ENCODE measurements at regions not wholly inside any gene's neighbourhood (a gene's known extent, or its start where the extent isn't known, plus 50 kb on each side); places are given as distances from the start of the nearest gene placed in this dataset.
"Not testable (repeated sequence)": the region's sequence is repeated elsewhere in the genome, so short reads cannot be mapped to it uniquely, and the experiment has no call there.

DNA sequence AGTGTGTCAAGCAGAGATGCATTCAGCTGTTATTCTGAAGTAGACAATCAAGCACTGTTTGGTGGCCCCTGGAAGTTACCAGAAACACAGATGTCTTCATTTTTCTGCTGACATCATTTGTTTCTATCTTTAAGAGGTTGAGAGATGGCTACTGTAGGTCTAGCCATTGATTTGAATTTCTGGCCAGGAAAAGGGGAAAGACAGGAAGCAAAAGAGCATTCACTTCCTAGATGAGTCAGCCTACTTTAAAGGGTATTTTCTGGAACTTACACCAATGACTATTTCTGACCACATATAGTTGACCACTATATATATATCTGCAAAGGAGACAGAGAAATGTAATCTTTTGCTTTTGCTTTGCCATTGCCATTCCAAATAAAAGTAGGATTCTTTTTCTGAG is 900.1 kb upstream of the SOX11 start:
- H3K4me3 ChIP-seq (ENCODE audit: low read depth, low read length), result no peak overlapping the region
- DNase-seq (ENCODE audit: low read depth, low spot score), result no peak

DNA sequence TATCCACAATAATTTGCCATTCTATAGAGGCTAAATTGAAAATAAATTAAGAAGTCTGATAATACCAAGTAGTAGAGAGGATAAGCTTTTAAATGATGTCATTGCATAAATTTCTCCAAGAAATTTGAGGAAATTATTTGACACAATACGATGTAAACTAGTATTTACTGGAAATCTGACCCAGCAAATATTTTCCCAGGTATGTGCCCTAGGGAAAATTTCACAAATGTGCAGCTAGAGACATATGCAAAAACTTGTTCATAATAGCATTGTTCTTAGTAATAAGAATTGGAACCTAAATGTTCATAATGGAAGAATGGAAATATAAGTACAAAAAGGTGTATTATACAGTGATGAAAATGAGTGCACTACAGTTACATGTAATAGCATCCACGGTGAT is 888.8 kb upstream of the SOX11 start:
- TF ChIP-seq, protein P1, sequence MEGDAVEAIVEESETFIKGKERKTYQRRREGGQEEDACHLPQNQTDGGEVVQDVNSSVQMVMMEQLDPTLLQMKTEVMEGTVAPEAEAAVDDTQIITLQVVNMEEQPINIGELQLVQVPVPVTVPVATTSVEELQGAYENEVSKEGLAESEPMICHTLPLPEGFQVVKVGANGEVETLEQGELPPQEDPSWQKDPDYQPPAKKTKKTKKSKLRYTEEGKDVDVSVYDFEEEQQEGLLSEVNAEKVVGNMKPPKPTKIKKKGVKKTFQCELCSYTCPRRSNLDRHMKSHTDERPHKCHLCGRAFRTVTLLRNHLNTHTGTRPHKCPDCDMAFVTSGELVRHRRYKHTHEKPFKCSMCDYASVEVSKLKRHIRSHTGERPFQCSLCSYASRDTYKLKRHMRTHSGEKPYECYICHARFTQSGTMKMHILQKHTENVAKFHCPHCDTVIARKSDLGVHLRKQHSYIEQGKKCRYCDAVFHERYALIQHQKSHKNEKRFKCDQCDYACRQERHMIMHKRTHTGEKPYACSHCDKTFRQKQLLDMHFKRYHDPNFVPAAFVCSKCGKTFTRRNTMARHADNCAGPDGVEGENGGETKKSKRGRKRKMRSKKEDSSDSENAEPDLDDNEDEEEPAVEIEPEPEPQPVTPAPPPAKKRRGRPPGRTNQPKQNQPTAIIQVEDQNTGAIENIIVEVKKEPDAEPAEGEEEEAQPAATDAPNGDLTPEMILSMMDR (IDR thresholded peaks at IDR 0.05; ENCODE audit: low read depth, low read length), result no peak
- H3K4me3 ChIP-seq (ENCODE audit: low read depth, low read length), result no peak overlapping the region
- no peak for DNase-seq (ENCODE audit: low read depth, low spot score)
- in situ Hi-C loops (cut with HindIII; ENCODE audit: low sequenced_read_pairs), result no loop called here

More for the DNA sequence above, 900.1 kb upstream of the SOX11 start:
- in situ Hi-C loops (cut with HindIII; ENCODE audit: low sequenced_read_pairs), result no loop called here
- TF ChIP-seq, protein P1 (IDR thresholded peaks at IDR 0.05; ENCODE audit: low read depth, low read length), result no peak

DNA sequence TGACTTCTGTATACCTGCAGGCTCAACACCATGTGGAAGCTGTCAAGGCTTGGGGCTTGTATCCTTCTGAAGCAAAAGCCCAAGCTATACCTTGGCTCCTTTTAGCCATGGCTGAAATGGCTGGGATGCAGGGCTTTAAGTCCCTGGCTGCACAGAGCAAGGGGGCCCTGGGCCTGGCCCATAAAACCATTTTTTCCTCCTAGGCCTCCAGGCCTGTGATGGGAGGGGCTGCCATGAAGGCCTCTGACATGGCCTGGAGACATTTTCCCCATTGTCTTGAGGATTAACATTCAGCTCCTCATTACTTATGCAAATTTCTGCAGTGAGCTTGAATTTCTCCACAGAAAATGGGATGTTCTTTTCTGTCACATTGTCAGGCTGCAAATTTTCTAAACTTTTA is 878.0 kb upstream of the SOX11 start:
- DNase-seq (ENCODE audit: low read depth, low spot score); in situ Hi-C loops (cut with HindIII; ENCODE audit: low sequenced_read_pairs); H3K4me3 ChIP-seq (ENCODE audit: low read depth, low read length): not testable (repeated sequence)

DNA sequence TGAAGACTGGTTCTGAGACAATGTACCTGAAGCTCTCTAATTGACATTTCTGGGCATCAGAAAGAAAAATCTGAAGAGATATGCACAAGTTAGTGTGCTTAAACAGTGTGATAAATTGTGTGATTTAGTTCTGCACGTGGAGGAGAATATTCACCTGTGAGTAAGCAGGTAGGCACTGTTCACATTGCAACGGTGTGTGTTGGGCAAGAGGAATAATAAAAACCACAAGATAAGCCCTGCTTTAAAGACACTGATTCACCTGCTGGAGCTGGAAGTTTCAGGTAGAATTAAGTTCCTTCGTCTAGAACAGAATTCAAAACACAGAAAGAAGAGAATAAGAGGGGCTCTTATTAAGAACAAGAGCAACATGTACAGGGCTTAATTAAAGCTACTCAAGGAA is 864.3 kb upstream of the SOX11 start:
- TF ChIP-seq, protein P1 (IDR thresholded peaks at IDR 0.05; ENCODE audit: low read depth, low read length), result no peak
- H3K4me3 ChIP-seq (ENCODE audit: low read depth, low read length), result no peak overlapping the region
- DNase-seq (ENCODE audit: low read depth, low spot score), result no peak
- in situ Hi-C loops (cut with HindIII; ENCODE audit: low sequenced_read_pairs), result no loop called here

DNA sequence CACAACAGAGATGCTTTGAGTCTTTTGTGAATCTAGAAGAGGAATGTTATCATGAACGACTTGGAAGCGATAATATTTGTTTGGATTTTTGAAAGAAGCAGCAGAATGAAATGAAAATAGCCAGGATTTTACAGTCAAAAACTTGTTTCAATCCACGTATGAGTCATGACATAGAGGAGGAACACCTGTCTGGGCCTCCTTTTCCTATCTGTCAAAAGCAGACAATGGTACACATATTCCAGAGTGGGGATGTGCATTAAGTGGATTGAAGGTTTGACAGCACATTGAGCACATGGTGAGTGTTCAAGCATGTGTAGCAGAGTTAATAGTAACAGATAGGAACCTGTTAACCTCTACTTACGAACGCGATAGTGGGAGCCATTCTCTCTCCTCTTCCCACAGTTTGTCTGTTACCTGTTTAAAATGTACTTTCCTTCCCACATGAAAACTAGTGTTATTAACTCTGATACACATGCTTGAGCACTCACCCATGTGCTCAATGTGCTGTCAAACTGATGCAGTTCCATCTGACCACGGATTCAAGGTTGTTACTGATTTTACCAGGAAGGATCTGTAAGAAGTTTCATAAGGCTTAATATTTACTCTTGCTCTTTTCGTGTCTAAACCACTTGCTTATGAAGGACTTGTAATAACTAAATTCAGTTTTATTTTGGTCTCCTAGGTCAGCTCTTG is 863.4 kb upstream of the SOX11 start:
- TF ChIP-seq, protein P1 (IDR thresholded peaks at IDR 0.05; ENCODE audit: low read depth, low read length), result no peak

DNA sequence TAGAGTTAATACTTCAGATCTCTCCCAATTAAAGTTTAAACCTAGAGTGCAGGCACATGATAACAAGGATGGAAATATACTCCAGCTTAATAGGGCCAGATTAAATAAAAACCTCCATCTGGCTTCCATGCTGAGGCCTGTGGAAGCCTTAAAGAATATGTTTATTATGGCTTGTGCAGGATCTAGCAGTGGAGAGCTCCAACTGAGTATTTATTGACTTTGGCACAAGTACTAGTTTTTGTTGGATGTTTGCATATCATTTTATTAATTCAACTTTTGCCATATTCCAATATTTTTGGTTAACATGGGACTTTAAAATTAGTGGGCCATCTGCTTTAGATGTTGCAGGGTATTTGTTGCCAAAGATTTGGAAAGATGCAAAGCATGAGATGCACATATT is 860.4 kb upstream of the SOX11 start:
- no peak overlapping the region for H3K4me3 ChIP-seq (ENCODE audit: low read depth, low read length)
- in situ Hi-C loops (cut with HindIII; ENCODE audit: low sequenced_read_pairs), result no loop called here
- TF ChIP-seq, protein P1 (IDR thresholded peaks at IDR 0.05; ENCODE audit: low read depth, low read length), result no peak
- DNase-seq (ENCODE audit: low read depth, low spot score), result peak; percentile 32

More for the DNA sequence above, 863.4 kb upstream of the SOX11 start:
- no peak for DNase-seq (ENCODE audit: low read depth, low spot score)
- H3K4me3 ChIP-seq (ENCODE audit: low read depth, low read length), result no peak overlapping the region
- in situ Hi-C loops (cut with HindIII; ENCODE audit: low sequenced_read_pairs), result no loop called here

DNA sequence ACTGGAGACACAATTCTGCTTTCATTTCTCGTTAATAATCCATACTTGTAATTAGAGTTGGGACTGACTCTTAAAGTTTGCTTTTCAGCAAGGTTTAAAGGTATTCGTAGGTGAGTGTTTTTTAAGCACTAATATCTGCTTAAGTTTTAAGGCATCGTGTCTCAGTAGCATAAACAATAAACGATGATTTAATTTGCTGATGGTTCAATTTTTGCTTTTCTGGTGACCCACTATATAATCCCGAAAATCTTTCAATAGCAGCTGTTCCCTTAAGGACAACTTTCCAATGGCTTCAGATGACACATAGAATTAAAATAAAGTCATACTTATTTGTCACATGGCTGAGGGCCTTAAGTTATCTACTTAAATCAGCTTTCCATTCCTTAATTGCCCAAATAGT is 859.5 kb upstream of the SOX11 start:
- in situ Hi-C loops (cut with HindIII; ENCODE audit: low sequenced_read_pairs), result no loop called here
- H3K4me3 ChIP-seq (ENCODE audit: low read depth, low read length), result no peak overlapping the region
- TF ChIP-seq, protein P1 (IDR thresholded peaks at IDR 0.05; ENCODE audit: low read depth, low read length), result no peak
- no peak for DNase-seq (ENCODE audit: low read depth, low spot score)
